ENCODE measurements at regions not wholly inside any gene's neighbourhood (a gene's known extent, or its start where the extent isn't known, plus 50 kb on each side); places are given as distances from the start of the nearest gene placed in this dataset.

DNA sequence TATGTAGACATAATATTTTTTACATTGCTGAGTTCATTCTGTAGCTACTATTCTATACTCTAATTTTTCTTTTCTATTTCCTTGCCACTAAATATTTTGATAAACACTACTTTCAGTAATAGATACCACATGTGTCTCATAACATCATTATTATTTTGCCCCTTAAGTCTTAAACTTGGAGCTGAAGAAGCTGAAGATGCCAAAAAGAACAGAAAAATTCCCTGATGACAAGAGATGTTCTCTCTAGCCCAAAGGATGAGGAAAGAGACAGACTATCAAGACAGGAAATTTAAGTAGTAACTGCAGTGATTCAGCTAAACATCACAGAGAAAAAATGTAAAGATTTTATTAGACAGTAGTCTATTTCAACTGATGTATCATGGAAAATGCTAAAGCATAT lies 322.0 kb upstream of the KLHL1 start:
- no peak for DNase-seq (ENCODE audit: low read depth in 2 of 3, low spot score in 2 of 3)

DNA sequence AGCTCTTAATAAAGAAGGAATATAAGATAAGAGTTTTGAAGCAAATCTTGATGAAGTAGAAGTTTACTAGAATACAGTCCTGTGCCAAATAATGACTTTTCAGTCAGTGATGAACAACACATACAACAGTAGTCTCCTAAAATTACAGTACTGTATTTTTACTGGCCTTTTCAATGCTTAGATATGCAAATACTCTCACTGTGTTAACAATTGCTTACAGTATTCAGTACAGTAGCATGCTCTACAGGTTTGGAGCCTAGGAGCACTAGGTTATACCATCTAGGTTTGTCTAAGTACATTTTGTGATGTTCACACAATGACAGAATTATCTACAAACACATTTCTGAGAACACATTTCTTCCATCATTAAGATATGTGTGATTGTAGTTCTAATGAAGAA lies 316.7 kb upstream of the KLHL1 start:
- no peak for DNase-seq (ENCODE audit: low read depth in 2 of 3, low spot score in 2 of 3)

DNA sequence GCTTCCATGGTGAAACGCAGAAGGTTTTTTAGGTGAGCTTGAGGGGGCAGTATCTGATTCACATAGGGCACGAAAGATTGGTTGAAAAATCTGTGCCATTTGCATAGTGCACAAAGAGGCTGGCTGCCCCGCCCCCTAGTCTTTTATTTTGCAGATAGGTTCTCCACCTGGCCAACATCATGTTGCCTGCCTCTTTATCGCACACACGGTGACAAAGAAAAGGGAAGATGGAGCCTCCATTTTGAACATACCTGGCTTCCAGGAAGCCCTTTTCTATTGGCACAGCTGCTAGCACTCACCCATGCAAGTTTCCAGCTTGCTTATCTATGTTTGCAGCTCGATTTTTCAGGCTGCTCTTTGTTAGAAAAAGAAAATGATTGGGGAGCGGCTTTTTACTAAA lies 316.2 kb upstream of the KLHL1 start:
- no peak for DNase-seq (ENCODE audit: low read depth in 2 of 3, low spot score in 2 of 3)

DNA sequence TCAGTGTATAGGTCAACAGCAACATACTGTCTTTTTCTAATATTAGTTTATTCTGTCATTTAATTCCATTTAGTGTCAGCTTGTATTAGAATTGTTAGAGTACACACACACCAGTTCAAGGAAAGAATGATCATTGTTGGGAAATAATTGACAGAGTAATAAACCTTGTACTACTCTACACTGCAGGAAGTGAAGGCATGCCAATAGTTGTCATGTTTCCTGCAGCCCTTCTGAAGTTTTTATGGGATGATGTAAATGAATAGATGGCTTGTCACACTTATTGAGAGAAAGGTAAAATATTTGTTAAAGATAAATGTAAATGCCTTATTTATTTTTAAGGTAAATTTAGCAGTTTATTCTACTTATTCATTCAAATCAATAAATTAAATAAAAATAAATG lies 306.9 kb upstream of the KLHL1 start:
- DNase-seq (ENCODE audit: low read depth in 2 of 3, low spot score in 2 of 3), result no peak

DNA sequence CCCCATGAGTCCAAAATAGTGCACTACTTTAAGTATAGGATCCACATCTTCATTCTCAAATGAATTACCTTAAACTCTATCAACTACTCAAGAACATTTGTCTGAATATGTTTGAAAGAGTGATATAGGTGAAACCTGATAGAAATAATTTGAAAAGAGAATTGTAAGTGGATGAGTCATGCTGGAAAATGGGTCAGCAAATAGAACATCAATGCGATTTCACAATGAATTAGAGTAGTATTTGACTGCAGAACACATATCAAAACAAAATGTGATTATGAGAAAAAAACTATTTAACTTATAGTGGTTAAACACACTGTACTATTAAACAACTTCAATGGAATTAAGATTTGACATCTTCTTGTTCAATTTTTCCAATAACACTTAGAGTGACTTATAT lies 300.6 kb upstream of the KLHL1 start:
- DNase-seq (ENCODE audit: low read depth in 2 of 3, low spot score in 2 of 3), result no peak

DNA sequence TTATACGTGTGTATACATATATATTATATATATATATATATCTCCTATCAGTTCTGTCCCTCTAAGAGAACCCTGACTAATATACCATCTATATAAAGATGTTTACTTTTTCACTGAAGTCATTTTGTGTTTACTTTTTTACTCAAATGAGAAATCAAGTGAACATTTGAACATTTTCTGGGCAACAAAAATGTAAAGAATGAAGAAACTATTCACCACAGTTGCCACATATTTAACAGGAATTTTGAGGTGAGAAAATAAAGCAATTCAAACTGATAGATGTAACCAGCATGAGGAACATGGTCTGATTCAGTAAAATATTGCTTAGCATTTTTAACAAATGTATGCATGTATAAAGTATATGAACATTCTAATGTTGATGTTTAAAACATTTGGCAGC lies 299.2 kb upstream of the KLHL1 start:
- DNase-seq (ENCODE audit: low read depth in 2 of 3, low spot score in 2 of 3), result no peak

DNA sequence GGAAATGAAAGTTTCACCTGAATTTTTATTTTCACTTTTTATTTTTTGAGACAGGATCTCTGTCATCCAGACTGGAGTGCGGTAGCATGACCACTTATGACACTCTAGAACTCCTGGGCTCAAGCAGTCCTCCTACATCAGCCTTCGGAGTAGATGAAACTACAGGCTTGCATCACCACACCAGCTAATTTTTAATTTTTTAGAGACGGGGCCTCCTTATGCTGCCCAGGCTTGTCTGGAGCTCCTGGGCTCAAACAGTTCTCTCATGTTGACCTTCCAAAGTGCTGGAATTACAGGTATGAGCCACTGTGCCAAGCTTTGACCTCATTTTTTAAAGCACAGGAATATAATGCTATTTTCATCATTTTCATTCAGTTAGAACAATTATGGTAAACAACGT lies 297.0 kb upstream of the KLHL1 start:
- no peak for DNase-seq (ENCODE audit: low read depth in 2 of 3, low spot score in 2 of 3)

DNA sequence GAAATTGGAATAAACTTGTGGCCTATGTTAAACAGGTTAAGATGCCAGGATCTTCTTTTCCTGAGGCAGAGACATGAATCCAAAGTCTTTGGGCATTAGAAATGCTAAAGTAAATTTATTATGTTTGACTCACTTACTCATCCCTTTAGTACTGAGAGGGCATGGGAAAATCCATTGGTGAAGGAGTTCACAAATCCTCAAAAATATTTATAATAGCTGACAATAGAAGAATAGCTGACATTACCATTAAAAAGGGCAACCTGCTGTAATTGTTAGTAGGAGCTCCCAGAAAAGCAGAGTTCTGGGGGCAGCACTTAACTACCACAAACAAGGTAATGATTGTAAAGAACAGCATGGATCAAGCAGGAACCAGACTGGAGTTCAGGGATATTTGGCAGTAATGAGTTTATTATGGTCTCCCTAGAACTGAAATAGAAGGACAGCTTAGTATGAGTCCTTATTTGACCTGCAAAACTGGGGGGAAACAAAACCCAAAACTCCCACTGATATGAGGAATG lies 285.8 kb upstream of the KLHL1 start:
- no peak for DNase-seq (ENCODE audit: low read depth in 2 of 3, low spot score in 2 of 3)

DNA sequence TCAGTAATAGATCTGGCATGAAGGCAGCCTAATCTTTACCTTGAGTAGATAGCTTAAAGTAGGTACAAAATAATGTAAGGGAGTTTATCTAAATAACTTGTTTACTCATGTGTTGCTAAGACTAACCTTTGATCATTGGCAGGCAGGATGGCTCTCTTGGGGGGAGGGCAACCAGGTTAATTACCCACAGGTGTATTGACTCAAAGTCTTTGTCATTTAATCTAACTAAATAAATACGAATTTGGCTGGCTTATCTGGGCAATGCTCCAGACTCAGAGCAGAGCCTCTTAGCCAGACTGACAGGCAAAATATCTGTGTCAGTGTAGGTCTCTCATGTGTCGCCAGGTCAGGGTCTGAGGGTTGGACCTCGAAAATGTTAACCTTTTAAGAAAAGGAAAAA lies 283.4 kb upstream of the KLHL1 start:
- DNase-seq (ENCODE audit: low read depth in 2 of 3, low spot score in 2 of 3), result no peak

DNA sequence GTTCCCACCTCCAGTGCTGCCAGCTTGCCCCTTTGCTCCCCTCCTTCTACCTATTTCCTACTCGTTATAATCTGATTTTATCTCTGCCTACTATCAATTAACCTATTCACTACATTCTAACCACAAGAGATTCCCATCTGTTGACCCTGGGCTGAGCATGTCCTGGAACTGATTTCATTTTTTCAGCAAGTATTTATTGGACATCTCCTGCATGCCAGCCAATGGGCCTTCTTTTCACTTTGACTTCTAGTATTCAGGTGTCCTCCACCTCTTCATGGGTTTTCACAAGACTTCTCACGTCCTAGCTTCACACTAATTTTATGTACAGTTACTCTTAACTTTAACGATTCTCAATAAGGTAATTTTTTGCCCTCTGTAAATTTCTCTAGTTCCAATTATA lies 282.7 kb upstream of the KLHL1 start:
- no peak for DNase-seq (ENCODE audit: low read depth in 2 of 3, low spot score in 2 of 3)

DNA sequence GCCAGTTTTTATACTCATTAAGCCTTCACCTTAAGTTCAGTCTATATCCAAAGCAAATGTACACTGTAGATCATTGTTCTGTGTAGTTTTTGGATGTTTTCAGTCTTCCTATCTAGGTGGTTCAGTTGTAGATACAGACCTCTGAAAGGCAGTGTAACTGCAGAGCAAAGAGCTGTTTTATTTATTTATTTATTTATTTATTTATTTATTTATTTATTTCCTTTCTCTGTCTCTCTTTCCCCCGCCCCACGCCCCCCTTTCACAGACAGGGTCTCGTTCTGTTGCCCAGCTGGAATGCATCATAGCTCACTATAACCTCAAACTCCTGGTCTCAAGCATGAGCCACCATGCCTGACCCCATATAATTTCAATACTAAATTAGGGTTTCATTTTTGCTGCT lies 281.8 kb upstream of the KLHL1 start:
- no peak for DNase-seq (ENCODE audit: low read depth in 2 of 3, low spot score in 2 of 3)

DNA sequence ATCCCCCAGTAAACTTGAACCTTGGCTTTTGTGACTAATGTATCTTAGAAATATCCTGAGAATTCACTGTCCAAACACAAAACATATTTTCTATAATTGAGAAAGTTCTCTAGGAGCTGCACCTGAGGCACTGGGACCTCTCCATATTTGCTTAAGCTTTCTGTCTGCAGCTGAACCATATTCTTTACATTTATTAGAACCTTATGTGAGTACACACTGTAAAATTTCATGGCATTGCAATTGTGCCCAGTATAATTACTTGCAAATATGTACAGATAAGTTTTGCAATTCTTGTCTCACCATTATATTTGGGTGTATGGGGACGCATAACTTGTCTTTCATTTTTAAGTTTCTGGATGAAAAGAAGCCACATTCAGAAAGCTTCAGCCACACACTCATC lies 280.7 kb upstream of the KLHL1 start:
- no peak for DNase-seq (ENCODE audit: low read depth in 2 of 3, low spot score in 2 of 3)

DNA sequence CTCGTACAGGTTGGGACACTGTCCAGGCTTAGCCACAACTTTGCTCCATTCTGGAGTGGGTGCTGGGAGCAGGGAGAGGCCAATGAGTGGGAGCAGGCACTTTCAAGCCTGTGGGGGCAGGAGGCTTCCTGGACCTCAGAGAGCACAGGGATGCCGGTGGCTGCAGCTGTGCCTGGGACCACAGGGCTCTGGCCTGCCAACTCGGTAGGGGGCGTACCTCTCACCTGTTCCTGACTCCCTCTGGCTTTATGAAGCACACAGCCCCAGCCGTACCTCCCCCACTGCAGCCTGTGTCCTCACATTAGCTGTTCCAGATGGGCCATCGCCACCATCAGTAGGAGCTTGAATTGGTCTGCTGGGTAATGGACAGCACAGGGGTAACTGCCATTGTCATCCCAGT lies 278.7 kb upstream of the KLHL1 start:
- no peak for DNase-seq (ENCODE audit: low read depth in 2 of 3, low spot score in 2 of 3)

DNA sequence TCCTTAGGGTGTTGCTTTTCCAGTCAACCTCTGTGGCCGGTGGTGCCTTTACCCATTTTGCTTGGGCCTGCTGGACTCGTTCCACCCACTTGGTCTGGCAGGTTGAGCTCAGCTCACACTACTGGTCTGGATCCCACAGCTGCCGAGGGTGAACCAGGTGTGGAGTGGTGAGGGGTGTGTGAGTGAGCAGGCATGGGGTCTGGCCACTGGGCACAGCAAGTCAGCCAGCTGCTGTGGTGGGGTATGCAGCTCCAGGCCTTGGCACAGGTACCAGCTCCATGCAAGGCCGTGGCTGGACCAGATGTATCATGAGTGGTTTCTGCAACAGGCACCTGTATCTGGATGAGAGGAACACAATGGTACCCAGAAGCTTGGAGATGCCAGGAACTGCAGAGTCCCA lies 277.6 kb upstream of the KLHL1 start:
- DNase-seq (ENCODE audit: low read depth in 2 of 3, low spot score in 2 of 3), result no peak

DNA sequence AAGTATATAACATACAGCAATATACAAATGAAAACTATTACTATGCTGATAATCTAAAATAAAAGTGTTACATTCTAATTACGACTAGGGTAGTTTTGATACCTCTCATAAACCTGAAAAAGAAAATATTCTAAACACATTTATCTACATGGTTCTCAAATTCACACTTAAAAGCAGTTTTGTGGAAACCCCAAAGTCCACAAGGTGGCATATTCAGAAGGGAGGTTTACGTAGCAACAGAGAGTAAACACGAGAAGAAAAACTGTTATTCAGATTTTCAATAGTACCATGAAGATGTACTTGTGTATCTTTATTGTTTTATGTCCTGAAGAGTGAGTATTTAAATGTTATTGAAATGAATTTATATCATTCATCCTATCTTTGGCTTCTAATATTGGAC lies 275.9 kb upstream of the KLHL1 start:
- no peak for DNase-seq (ENCODE audit: low read depth in 2 of 3, low spot score in 2 of 3)

DNA sequence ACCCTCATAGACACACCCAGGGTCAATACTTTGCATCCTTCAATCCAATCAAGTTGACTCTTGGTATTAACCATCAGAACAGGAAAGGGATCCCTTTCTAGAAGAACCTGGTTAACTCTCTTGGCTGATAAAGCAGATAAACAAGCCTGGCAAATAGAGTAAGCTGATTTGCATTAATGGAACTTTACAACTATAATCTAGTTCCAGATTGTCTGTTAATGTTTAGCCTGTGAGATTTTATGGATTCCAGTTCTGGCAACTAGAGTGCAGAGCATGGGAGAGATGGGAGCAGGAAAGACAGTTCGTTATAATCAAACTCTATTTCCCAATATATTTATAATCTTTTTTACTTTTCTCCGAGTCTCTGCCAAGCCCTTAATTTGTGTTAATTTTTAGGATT lies 272.6 kb upstream of the KLHL1 start:
- DNase-seq (ENCODE audit: low read depth in 2 of 3, low spot score in 2 of 3), result no peak

DNA sequence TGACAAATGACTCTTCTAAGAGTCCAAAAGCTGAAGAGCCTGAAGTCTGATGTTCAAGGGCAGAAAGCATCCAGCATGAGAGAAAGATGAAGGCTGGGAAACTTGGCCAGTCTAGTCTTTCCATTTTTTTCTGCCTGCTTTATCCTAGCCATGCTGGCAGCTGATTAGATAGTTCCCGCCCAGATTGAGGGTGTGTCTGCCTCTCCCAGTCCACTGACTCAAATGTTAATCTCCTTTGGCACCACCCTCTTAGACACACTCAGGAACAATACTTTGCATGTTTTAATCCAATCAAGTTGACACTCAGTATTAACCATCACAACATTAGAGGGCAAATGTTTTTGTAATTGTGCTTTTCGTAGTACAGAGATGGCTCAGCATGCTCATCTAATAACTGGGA lies 267.5 kb upstream of the KLHL1 start:
- no peak for DNase-seq (ENCODE audit: low read depth in 2 of 3, low spot score in 2 of 3)

DNA sequence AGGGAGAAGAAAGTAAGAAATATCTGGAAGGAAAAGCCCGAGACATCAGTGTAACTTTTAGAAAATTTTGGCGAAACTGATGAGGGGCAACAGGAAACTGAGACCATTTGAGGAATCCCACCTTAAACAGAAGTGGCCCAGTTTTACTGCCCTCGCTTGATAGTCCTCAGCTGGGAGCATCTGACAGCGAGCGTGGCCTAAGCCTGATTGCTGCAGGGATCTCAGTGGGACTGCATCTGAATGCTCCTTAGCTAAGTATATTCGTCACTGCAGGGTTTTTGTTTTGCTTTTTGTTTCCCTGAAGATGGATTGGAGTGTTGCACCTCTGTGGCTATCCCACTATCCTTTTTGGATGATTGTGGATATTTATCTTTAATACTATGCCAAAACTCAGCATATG lies 262.7 kb upstream of the KLHL1 start:
- no peak for DNase-seq (ENCODE audit: low read depth in 2 of 3, low spot score in 2 of 3)

DNA sequence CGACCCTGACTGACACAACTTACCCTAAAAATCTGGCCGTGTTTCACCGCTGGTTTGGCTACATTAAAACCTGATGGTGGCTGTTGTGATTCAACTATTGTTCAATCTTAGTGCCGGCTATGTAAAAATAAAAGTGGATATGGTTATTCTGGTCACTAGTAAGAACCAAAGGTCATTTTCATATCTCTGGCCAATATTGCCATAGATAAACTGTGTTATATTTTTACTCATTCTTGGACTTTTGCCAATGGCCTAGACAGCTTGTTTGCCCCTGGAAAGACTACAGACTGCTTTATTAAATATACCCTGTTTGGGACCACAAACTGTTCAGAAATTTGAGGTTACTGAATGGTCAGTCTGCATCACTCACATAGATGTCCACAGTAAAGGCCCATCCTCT lies 258.5 kb upstream of the KLHL1 start:
- DNase-seq (ENCODE audit: low read depth in 2 of 3, low spot score in 2 of 3), result no peak

DNA sequence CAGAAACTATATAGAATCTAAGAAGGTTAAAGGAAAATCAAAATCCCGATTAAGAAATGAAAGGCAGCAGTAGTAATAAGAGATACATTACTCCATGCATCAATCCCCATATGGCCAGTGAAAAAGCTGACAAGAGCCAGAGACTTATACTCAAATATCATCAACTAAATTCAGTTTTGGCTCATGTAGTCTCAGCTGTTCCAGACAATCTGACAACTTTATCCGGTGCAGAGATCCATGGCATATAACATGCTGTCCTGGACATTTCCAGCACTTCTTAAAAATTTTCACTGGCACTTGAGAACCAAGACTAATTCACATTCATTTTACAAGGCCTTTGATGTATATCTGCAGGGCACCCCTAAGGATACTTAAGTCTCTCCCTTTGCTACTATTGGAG lies 255.7 kb upstream of the KLHL1 start:
- no peak for DNase-seq (ENCODE audit: low read depth in 2 of 3, low spot score in 2 of 3)

DNA sequence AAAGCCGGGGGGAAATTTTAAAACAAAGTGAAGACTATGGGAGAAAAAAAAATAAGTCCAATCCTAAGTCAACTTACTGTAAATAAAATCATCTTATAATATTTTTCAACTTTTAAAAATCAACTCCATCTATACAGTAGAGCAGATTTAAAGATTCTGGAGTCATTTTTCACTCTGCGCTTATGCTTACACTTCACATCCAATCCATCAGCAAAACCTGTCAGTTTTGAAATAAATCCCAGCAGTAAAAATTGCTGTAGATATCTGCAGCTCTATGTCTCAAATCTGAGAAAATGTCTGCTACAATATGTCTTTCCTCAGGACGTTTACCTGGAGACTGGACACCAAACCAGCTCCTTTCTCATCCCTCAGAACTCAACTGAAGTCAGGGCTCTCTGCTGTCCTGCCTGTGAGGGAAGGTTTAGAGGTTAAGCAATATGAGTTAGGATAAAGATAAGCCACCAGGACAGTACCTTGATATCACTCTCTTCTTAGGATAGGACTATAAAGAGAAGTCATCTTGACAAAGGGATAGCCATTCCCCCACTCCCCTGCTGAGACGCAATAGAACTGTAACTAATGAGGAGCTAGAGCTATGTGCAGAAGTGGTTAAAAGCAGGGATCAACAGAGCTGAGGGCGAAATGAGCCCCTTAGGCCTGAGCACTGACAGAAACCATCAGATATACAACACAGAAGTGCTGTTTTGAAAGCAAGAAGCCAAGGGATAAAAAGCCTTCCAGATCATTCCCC lies 254.7 kb upstream of the KLHL1 start:
- DNase-seq (ENCODE audit: low read depth in 2 of 3, low spot score in 2 of 3), result no peak

DNA sequence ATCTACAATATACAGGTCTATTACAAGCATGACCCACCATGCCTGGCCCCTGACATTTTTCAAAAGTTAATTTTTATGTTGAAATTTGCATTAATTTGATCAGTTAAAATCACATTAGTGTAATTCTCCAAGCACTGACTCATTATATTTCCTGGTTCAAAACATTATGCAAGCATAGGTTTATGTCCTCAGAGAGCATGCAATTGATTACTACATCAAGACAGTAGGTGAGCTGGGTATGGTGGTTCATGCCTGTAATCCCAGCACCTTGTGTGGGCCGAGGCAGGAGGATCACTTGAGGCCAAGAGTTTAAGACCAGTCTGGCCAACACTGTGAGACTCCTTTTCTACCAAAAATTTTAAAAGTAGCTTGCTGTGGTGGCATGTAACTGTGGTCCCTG lies 248.8 kb upstream of the KLHL1 start:
- no peak for DNase-seq (ENCODE audit: low read depth in 2 of 3, low spot score in 2 of 3)

DNA sequence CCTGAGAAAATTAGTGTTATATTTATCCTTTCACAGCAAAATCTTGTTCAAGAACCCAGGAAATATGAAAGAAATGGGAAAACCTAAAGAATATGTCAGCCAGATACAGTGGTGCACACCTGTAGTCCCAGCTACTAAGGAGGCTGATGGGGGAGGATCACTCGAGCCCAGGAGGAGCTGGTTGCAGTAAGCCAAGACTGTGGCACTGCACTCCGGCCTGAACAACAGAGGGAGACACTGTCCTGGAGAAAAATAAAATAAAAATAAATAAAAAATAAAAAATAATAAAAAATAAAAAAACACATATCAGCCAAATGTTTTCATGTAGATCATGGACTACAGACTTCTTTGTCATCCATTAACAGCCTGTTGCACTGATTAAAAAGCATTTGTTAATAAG lies 244.8 kb upstream of the KLHL1 start:
- DNase-seq (ENCODE audit: low read depth in 2 of 3, low spot score in 2 of 3), result no peak

Measured in hematopoietic multipotent progenitor cell (in vitro differentiated cells).